ENCODE measurements at regions not wholly inside any gene's neighbourhood (a gene's known extent, or its start where the extent isn't known, plus 50 kb on each side); places are given as distances from the start of the nearest gene placed in this dataset.
A peak's percentile ranks its signal among the peaks of the same experiment; 100 is the strongest.

DNA sequence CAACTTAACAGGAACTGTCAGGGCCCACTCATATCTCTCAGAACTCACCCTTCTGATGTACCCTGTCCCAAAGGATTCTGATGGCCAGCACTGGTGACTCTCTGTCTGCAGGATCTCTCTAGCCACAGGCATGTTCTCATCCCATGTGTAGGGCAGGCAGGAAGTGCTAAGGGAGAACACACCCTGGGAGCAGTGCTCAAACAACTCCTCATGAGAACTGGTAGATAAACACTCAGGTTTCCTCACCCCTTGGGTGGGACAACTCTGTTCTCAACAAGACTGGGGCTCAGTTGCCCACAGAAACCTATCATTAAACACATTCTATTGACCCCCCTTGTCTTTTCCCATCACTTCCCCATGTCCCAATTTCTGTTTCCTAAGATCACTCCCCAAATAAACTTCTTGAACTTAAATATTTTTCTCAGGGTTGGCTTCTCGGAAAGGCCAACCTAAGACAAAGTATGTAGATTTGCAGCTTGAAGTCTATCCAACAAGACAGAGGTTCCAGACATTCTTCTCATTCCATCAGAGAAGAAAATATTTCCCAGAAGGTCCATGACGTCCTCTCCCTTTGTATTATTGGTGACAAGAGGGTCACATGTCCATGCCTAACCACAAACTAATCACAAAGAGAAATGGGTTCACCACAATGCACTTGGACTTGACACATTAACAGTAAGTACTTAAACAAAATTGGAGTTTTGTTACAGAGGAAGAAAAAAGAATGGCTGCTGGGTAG lies 276.6 kb upstream of the GADL1 start:
- TF ChIP-seq CTCF (IDR thresholded peaks at IDR 0.05): no peak
- Mint-ChIP-seq H3K4me1 (ENCODE audit: low read depth) (peaks cover 52% of the 10 kb centered on the region), H3K4me3 (peak overlapping the region; percentile 31), H3K9me3 (no peaks in the 10 kb centered on the region), H3K27me3 (ENCODE audit: insufficient read depth) (no peaks in the 10 kb centered on the region), H3K36me3 (ENCODE audit: low read depth) (no peaks in the 10 kb centered on the region), H3K27ac (peak overlapping the region; percentile 82)
- peak; percentile 84 for DNase-seq

DNA sequence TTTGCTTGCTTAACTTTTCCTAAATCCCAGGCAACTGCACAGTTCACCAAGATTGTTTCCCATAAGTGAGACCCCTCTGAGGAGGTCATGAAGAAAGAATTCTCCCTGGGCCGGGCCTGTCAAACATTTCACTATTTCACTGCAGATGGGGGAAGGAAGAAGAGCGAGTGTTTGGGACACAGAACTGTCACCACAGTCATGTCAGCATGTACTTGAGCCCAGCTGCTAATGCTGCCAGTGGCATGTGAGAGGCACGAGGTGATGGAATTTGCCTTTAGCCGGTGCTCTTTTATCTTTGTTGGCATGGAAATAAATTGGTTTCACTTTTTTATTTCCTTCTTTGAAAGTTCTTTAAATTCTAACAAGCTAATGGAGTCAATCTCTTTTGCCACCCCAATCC lies 277.9 kb upstream of the GADL1 start:
- Mint-ChIP-seq H3K9me3 (no peaks in the 10 kb centered on the region), H3K36me3 (ENCODE audit: low read depth) (no peaks in the 10 kb centered on the region), H3K4me3 (no peak overlapping the region), H3K27me3 (ENCODE audit: insufficient read depth) (no peaks in the 10 kb centered on the region), H3K27ac (no peak overlapping the region; the same call in 1 of the 2 replicates), H3K4me1 (ENCODE audit: low read depth) (peaks cover 40% of the 10 kb centered on the region)
- no peak for TF ChIP-seq CTCF (IDR thresholded peaks at IDR 0.05)
- no peak for DNase-seq

DNA sequence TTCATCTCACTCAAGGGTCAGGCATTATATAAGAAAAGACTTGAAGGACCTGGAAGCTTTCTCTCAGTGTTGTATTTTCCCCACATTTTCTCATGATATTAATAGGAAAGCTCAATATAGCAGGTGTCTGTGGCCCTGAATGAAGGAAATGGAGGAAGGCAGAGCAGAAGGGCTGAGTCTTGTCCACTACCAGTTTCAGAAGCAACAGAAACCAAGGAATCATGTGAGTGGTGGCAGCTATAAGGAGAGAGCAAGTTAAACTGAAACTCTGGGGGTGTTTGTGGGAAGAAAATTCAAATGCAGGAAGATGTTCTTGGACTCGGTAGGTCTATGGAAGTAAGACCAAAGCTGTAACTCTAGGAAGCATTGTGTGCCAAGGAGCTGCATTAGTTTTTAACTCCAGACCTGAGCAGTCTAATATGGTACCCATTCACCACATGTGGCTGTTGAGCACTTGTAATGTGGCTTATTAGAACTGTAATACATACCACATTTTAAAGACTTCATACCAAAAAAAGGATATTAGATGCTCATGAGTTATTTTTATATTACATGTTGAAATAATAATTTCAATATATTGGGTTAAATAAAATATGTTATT lies 278.8 kb upstream of the GADL1 start:
- no peak overlapping the region for H3K27ac Mint-ChIP-seq
- TF ChIP-seq CTCF (IDR thresholded peaks at IDR 0.05): no peak

DNA sequence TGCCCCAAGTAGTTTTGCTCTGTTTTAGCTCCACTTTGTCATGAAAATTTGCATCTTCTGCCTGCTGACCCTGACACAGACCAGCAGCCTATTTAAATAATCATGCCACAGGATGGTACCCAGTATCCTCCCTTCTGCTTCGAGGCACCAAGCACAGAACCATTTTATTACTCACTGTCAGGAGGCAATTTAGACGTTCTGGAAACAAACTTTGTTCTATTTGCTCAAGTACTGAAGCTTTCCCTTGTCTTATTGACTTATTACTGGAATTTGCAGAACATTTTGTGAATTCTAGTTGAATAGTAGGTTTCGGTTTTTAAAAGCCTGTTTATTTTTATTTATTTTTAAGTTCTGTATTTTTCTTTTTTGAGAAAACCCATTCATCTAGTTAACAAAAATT lies 279.6 kb upstream of the GADL1 start:
- no peak overlapping the region for H3K4me3 Mint-ChIP-seq
- H3K36me3 Mint-ChIP-seq (ENCODE audit: low read depth): no peaks in the 10 kb centered on the region
- H3K4me1 Mint-ChIP-seq (ENCODE audit: low read depth): peaks cover 27% of the 10 kb centered on the region
- H3K27me3 Mint-ChIP-seq (ENCODE audit: insufficient read depth): no peaks in the 10 kb centered on the region
- no peak overlapping the region for H3K27ac Mint-ChIP-seq
- H3K9me3 Mint-ChIP-seq: no peaks in the 10 kb centered on the region
- DNase-seq: no peak
- TF ChIP-seq CTCF (IDR thresholded peaks at IDR 0.05): no peak

More for the DNA sequence above, 278.8 kb upstream of the GADL1 start:
- no peaks in the 10 kb centered on the region for H3K36me3 Mint-ChIP-seq (ENCODE audit: low read depth)
- peaks cover 31% of the 10 kb centered on the region for H3K4me1 Mint-ChIP-seq (ENCODE audit: low read depth)
- no peaks in the 10 kb centered on the region for H3K9me3 Mint-ChIP-seq
- no peaks in the 10 kb centered on the region for H3K27me3 Mint-ChIP-seq (ENCODE audit: insufficient read depth)
- H3K4me3 Mint-ChIP-seq: no peak overlapping the region
- no peak for DNase-seq

GRCh38 chr3:31176045-31176444 lies 281.6 kb upstream of the GADL1 start:
- H3K4me3 Mint-ChIP-seq: no peak overlapping the region
- no peak overlapping the region for H3K27ac Mint-ChIP-seq
- no peak for TF ChIP-seq CTCF (IDR thresholded peaks at IDR 0.05)
- H3K27me3 Mint-ChIP-seq (ENCODE audit: insufficient read depth): no peaks in the 10 kb centered on the region
- no peak for DNase-seq
- no peaks in the 10 kb centered on the region for H3K9me3 Mint-ChIP-seq
- H3K36me3 Mint-ChIP-seq (ENCODE audit: low read depth): no peaks in the 10 kb centered on the region
- H3K4me1 Mint-ChIP-seq (ENCODE audit: low read depth): peaks cover 15% of the 10 kb centered on the region
